ENCODE measurements at regions not wholly inside any gene's neighbourhood (a gene's known extent, or its start where the extent isn't known, plus 50 kb on each side); places are given as distances from the start of the nearest gene placed in this dataset.
A peak's percentile ranks its signal among the peaks of the same experiment; 100 is the strongest.

DNA sequence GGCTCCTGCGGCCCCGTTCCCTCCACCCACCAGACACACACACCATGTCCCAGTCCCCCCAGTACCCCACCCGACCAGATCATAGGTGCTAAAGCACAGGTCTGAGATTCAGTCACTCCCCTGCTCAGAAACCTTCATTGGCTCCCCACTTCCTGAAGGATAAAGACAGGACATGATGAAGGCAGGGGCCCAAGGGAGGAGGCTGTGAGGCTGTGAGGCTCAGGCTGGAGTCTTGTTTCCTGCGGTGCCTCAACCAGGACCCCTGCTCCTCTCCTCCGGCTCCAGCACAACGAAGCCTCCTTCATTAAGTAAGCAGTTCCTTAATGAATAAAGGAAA lies 81.1 kb downstream of the NCR2 start:
- Histone ChIP-seq H3K9me3 (ENCODE audit: control insufficient read depth, insufficient read depth, low read depth, low read length) (no peaks in the 10 kb centered on the region), H3K4me3 (ENCODE audit: low read depth, low read length) (no peak overlapping the region), H3K36me3 (ENCODE audit: control insufficient read depth in 2 of 2, insufficient read depth in 1 of 2, low read length in 2 of 2) (no peaks in the 10 kb centered on the region), H3K4me1 (ENCODE audit: control insufficient read depth, insufficient read depth, low read length) (no peaks in the 10 kb centered on the region), H3K27ac (ENCODE audit: extremely low read depth, low read depth, low read length) (no peak overlapping the region)
- TF ChIP-seq ZNF76 (tag by site-specific recombination; IDR thresholded peaks at IDR 0.05; ENCODE audit: borderline replicate concordance, low read depth), result no peak
- TF ChIP-seq, protein P1, sequence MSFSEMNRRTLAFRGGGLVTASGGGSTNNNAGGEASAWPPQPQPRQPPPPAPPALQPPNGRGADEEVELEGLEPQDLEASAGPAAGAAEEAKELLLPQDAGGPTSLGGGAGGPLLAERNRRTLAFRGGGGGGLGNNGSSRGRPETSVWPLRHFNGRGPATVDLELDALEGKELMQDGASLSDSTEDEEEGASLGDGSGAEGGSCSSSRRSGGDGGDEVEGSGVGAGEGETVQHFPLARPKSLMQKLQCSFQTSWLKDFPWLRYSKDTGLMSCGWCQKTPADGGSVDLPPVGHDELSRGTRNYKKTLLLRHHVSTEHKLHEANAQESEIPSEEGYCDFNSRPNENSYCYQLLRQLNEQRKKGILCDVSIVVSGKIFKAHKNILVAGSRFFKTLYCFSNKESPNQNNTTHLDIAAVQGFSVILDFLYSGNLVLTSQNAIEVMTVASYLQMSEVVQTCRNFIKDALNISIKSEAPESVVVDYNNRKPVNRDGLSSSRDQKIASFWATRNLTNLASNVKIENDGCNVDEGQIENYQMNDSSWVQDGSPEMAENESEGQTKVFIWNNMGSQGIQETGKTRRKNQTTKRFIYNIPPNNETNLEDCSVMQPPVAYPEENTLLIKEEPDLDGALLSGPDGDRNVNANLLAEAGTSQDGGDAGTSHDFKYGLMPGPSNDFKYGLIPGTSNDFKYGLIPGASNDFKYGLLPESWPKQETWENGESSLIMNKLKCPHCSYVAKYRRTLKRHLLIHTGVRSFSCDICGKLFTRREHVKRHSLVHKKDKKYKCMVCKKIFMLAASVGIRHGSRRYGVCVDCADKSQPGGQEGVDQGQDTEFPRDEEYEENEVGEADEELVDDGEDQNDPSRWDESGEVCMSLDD (tag by site-specific recombination; IDR thresholded peaks at IDR 0.05), result no peak
- TF ChIP-seq, protein P2, sequence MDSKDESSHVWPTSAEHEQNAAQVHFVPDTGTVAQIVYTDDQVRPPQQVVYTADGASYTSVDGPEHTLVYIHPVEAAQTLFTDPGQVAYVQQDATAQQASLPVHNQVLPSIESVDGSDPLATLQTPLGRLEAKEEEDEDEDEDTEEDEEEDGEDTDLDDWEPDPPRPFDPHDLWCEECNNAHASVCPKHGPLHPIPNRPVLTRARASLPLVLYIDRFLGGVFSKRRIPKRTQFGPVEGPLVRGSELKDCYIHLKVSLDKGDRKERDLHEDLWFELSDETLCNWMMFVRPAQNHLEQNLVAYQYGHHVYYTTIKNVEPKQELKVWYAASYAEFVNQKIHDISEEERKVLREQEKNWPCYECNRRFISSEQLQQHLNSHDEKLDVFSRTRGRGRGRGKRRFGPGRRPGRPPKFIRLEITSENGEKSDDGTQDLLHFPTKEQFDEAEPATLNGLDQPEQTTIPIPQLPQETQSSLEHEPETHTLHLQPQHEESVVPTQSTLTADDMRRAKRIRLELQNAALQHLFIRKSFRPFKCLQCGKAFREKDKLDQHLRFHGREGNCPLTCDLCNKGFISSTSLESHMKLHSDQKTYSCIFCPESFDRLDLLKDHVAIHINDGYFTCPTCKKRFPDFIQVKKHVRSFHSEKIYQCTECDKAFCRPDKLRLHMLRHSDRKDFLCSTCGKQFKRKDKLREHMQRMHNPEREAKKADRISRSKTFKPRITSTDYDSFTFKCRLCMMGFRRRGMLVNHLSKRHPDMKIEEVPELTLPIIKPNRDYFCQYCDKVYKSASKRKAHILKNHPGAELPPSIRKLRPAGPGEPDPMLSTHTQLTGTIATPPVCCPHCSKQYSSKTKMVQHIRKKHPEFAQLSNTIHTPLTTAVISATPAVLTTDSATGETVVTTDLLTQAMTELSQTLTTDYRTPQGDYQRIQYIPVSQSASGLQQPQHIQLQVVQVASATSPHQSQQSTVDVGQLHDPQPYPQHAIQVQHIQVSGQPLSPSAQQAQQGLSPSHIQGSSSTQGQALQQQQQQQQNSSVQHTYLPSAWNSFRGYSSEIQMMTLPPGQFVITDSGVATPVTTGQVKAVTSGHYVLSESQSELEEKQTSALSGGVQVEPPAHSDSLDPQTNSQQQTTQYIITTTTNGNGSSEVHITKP (tag by site-specific recombination; IDR thresholded peaks at IDR 0.05), result peak; percentile 40; the same call in 1 of the 2 replicates
- 0 out of 2 replicates have a peak, but pooled peaks have one; percentile 45 for TF ChIP-seq ZNF16 (tag by site-specific recombination; IDR thresholded peaks at IDR 0.05; ENCODE audit: low read depth)
- ChIA-PET CTCF (interaction anchor here (0.7 to 2.5 kb wide), 6 partner anchors 8 to 245 kb away, joined by 3 to 15 read pairs (median 3); no protein-coding TSS in a partner anchor), POLR2A (no interaction called here)

DNA sequence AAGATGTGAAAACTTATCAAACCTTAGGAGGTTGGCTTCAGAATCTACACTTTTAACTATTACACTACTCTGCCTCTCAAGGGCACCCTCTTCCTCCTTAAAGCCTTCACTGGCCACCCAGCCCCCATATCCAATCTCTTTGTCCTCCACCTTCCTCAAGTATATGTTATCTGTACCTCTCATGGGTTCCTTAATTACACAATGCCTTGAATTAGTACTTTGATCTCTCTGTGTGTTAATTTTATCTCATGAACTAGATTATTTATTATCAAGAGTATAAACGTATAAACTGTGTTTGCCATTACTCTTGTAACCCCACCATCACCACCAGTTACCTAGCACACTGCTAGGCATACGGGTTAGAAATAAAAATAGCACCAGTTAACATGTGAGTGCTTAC lies 83.3 kb downstream of the NCR2 start:
- ChIA-PET CTCF (interaction anchor here (2.5 to 9.2 kb wide), 3 partner anchors 50 to 174 kb away, joined by 15 to 118 read pairs (median 66); no protein-coding TSS in a partner anchor), POLR2A (no interaction called here)
- Histone ChIP-seq H3K4me1 (ENCODE audit: control insufficient read depth, insufficient read depth, low read length) (no peaks in the 10 kb centered on the region), H3K36me3 (ENCODE audit: control insufficient read depth in 2 of 2, insufficient read depth in 1 of 2, low read length in 2 of 2) (no peaks in the 10 kb centered on the region), H3K4me3 (ENCODE audit: low read depth, low read length) (no peak overlapping the region), H3K9me3 (ENCODE audit: control insufficient read depth, insufficient read depth, low read depth, low read length) (no peaks in the 10 kb centered on the region), H3K27ac (ENCODE audit: extremely low read depth, low read depth, low read length) (no peak overlapping the region)
- TF ChIP-seq, protein P3, sequence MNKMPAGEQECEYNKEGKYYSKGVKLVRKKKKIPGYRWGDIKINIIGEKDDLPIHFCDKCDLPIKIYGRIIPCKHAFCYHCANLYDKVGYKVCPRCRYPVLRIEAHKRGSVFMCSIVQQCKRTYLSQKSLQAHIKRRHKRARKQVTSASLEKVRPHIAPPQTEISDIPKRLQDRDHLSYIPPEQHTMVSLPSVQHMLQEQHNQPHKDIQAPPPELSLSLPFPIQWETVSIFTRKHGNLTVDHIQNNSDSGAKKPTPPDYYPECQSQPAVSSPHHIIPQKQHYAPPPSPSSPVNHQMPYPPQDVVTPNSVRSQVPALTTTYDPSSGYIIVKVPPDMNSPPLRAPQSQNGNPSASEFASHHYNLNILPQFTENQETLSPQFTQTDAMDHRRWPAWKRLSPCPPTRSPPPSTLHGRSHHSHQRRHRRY (tag by site-specific recombination; IDR thresholded peaks at IDR 0.05), result no peak
- TF ChIP-seq ZNF707 (tag by site-specific recombination; IDR thresholded peaks at IDR 0.05) (no peak), ZNF76 (tag by site-specific recombination; IDR thresholded peaks at IDR 0.05; ENCODE audit: borderline replicate concordance, low read depth) (no peak), ZNF701 (tag by site-specific recombination; IDR thresholded peaks at IDR 0.05) (no peak)
- TF ChIP-seq, protein P4, sequence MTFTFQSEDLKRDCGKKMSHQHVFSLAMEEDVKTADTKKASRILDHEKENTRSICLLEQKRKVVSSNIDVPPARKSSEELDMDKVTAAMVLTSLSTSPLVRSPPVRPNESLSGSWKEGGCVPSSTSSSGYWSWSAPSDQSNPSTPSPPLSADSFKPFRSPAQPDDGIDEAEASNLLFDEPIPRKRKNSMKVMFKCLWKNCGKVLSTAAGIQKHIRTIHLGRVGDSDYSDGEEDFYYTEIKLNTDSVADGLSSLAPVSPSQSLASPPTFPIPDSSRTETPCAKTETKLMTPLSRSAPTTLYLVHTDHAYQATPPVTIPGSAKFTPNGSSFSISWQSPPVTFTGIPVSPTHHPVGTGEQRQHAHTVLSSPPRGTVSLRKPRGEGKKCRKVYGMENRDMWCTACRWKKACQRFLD (tag by site-specific recombination; IDR thresholded peaks at IDR 0.05), result no peak

DNA sequence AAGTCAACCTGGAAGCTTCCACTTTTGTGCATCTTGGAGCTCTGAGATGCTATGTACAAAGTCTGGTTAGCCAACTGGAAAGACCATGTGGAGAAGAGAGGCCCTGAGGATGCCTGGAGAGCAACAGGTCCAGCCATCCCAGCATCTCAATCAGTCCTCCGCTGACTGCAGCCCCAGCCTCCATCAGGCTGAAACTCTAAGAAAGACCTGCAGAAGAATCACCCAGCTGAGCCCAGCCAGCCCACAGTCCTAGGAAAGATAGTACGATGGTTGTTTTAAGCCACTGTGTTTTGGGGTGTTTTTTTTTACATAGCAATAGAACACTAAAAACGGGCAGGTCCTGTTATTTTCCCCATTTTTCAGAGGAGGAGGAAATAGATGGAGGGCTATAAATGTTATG lies 84.0 kb downstream of the NCR2 start:
- CTCF ChIA-PET, result interaction anchor here (8.4 to 9.2 kb wide), 2 partner anchors 51 to 173 kb away, joined by 66 to 118 read pairs; no protein-coding TSS in a partner anchor
- POLR2A ChIA-PET, result no interaction called here

More for the DNA sequence above, 84.0 kb downstream of the NCR2 start:
- no peaks in the 10 kb centered on the region for H3K9me3 ChIP-seq (ENCODE audit: control insufficient read depth, insufficient read depth, low read depth, low read length)
- peak; percentile 60; the same call in 1 of the 2 replicates for TF ChIP-seq TRIM28 (IDR thresholded peaks at IDR 0.05; ENCODE audit: borderline replicate concordance, low read length)
- TF ChIP-seq, protein P5, sequence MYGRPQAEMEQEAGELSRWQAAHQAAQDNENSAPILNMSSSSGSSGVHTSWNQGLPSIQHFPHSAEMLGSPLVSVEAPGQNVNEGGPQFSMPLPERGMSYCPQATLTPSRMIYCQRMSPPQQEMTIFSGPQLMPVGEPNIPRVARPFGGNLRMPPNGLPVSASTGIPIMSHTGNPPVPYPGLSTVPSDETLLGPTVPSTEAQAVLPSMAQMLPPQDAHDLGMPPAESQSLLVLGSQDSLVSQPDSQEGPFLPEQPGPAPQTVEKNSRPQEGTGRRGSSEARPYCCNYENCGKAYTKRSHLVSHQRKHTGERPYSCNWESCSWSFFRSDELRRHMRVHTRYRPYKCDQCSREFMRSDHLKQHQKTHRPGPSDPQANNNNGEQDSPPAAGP (tag by site-specific recombination; IDR thresholded peaks at IDR 0.05), result no peak
- H3K36me3 ChIP-seq (ENCODE audit: control insufficient read depth in 2 of 2, insufficient read depth in 1 of 2, low read length in 2 of 2), result no peaks in the 10 kb centered on the region
- H3K27ac ChIP-seq (ENCODE audit: extremely low read depth, low read depth, low read length), result no peak overlapping the region
- H3K4me3 ChIP-seq (ENCODE audit: low read depth, low read length), result no peak overlapping the region
- no peaks in the 10 kb centered on the region for H3K4me1 ChIP-seq (ENCODE audit: control insufficient read depth, insufficient read depth, low read length)
